Kidney epithelial cell (primary cell): ENCODE measurements at regions not wholly inside any gene's neighbourhood (a gene's known extent, or its start where the extent isn't known, plus 50 kb on each side); places are given as distances from the start of the nearest gene placed in this dataset.

ENCODE experiments used
- DNase-seq: peaks from one replicate; pipeline ENCODE4 v3.0.0-alpha.2; 2010; ENCODE audit warnings: low read depth
- H3K27me3 ChIP-seq: 2 replicates; pipeline ENCODE4 v1.6.0; 2011; ENCODE audit warnings: low read length; ENCODE audit not compliant: control insufficient read depth, insufficient read depth
- H3K36me3 ChIP-seq: 2 replicates; pipeline ENCODE4 v1.5.1; 2011; ENCODE audit warnings: low read length; ENCODE audit not compliant: control insufficient read depth, insufficient read depth
- H3K4me3 ChIP-seq: 2 replicates; pipeline ENCODE4 v1.5.1; 2011; ENCODE audit warnings: low read depth, mild to moderate bottlenecking, control low read depth, low read length
- CTCF ChIP-seq: IDR thresholded peaks from 2 replicates; pipeline ENCODE4 v1.5.1; 2011; ENCODE audit warnings: mild to moderate bottlenecking, moderate library complexity, low read length, control low read depth, inconsistent platforms; ENCODE audit not compliant: insufficient read depth, poor library complexity, severe bottlenecking

DNA sequence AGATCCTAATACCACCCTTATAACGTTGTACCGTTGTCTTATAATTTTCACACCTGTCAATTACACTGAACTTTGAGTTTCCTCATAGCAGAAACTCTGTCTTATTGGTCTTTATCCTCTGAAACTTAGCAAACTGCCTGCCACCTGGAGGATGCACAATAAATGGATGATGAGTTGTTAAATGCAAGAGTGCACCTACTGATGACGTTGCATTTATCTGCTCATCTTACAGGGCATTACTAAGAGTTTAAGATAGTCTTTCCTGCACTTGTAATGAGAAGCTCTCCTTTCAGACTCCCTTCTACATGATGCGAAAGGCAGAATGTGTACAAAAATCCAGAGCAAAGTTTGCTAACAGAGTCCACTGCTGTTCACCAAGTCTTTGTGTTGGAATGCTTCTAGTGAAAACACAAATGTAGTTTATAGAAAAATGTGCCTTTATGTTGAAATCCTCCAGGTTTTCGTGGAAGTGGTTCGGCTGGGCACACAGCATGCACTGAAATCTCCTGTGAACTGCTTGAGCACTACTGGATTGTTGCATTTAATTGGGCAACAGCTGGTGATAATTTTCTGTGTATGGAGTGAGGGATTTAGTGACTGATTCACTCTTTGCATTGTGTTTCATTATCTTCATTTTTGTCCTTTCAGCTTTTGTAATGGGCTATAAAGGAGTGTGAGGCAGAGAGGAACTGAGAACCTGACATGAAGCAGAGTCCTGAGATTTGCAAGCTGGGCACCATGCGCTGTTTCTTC lies 665.8 kb upstream of the ID2 start:
- no peaks in the 10 kb centered on the region for H3K27me3 ChIP-seq
- no peaks in the 10 kb centered on the region for H3K36me3 ChIP-seq
- no peak for DNase-seq
- no peak for TF ChIP-seq CTCF
- no peak overlapping the region for H3K4me3 ChIP-seq

GRCh38 chr2:8016688-8017087 lies 665.2 kb upstream of the ID2 start:
- Histone ChIP-seq H3K4me3 (no peak overlapping the region), H3K27me3 (no peaks in the 10 kb centered on the region), H3K36me3 (no peaks in the 10 kb centered on the region)
- no peak for DNase-seq
- no peak for TF ChIP-seq CTCF

DNA sequence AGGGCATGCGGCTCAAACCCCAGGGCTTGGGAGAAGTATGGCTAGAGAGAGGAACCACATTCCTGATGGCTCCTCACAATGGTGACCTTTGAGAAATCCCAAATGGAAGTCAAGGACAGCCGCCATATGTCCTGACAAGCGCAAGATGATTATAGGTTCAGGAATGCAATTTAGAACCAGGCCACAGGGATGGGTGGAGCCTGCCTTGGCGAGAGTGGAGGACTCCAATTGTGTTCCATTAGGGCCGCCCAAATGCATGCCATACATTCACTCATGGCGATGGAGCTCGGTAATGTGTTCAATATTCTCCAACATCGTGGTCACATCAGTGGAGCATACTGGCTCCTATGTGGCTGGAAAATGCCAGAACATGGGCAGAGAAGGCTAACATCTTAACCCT lies 662.9 kb upstream of the ID2 start:
- Histone ChIP-seq H3K27me3 (no peaks in the 10 kb centered on the region), H3K36me3 (no peaks in the 10 kb centered on the region), H3K4me3 (no peak overlapping the region)
- DNase-seq: no peak
- no peak for TF ChIP-seq CTCF

- Histone ChIP-seq H3K27me3 (no peaks in the 10 kb centered on the region), H3K36me3 (no peaks in the 10 kb centered on the region), H3K4me3 (no peak overlapping the region)
- TF ChIP-seq CTCF: no peak
- no peak for DNase-seq
Measured at GRCh38 chr2:8019934-8020333, 661.9 kb upstream of the ID2 start.

DNA sequence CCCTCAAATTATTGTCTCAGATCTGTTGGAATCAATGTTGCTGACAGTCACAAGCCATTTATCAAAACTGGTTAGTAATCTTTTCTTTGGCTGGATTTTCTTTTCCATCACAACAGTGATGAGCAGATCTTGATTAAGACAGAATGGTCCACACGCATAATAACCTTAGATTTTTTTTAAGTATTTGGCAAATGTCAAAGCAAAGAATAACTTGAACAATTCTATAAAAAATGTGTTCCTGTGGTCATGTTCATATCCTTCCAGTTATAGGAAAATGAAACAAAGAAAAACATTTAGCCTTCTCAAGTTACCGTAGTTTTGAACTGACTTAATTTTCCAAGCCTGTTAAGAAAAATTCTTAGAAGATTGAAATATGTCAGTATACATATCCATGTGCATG lies 659.9 kb upstream of the ID2 start:
- no peak for TF ChIP-seq CTCF
- Histone ChIP-seq H3K4me3 (no peak overlapping the region), H3K36me3 (no peaks in the 10 kb centered on the region), H3K27me3 (no peaks in the 10 kb centered on the region)
- DNase-seq: no peak
